ENCODE measurements at regions not wholly inside any gene's neighbourhood (a gene's known extent, or its start where the extent isn't known, plus 50 kb on each side); places are given as distances from the start of the nearest gene placed in this dataset.

- TF ChIP-seq POLR2A (IDR thresholded peaks at IDR 0.05; ENCODE audit: low read length) (no peak), RCOR1 (IDR thresholded peaks at IDR 0.05; ENCODE audit: low read depth, low read length) (no peak), JUN (IDR thresholded peaks at IDR 0.05) (no peak), MAZ (IDR thresholded peaks at IDR 0.05; ENCODE audit: borderline replicate concordance, low read depth, low read length) (no peak), RFX5 (IDR thresholded peaks at IDR 0.05) (no peak), RARB (CRISPR knock-in tag; IDR thresholded peaks at IDR 0.05) (no peak), EP300 (IDR thresholded peaks at IDR 0.05) (no peak), MAFK (IDR thresholded peaks at IDR 0.05; ENCODE audit: partially characterized antibody) (no peak), CHD2 (IDR thresholded peaks at IDR 0.05; ENCODE audit: low read length, partially characterized antibody) (no peak)
- TF ChIP-seq, protein P1, sequence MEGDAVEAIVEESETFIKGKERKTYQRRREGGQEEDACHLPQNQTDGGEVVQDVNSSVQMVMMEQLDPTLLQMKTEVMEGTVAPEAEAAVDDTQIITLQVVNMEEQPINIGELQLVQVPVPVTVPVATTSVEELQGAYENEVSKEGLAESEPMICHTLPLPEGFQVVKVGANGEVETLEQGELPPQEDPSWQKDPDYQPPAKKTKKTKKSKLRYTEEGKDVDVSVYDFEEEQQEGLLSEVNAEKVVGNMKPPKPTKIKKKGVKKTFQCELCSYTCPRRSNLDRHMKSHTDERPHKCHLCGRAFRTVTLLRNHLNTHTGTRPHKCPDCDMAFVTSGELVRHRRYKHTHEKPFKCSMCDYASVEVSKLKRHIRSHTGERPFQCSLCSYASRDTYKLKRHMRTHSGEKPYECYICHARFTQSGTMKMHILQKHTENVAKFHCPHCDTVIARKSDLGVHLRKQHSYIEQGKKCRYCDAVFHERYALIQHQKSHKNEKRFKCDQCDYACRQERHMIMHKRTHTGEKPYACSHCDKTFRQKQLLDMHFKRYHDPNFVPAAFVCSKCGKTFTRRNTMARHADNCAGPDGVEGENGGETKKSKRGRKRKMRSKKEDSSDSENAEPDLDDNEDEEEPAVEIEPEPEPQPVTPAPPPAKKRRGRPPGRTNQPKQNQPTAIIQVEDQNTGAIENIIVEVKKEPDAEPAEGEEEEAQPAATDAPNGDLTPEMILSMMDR (IDR thresholded peaks at IDR 0.05): no peak
These were observed 171.8 kb upstream of the PARP11 start for GRCh38 chr12:4044736-4045730.
